CD4-positive, alpha-beta T cell (primary cell): ENCODE measurements at regions not wholly inside any gene's neighbourhood (a gene's known extent, or its start where the extent isn't known, plus 50 kb on each side); places are given as distances from the start of the nearest gene placed in this dataset.

ENCODE experiments used
- ATAC-seq: fragments of 200-7000 bp; cut with Tn5 transposase; one replicate; pipeline ENCODE4 v1.10.0; 2022; ENCODE audit warnings: mild to moderate bottlenecking; ENCODE audit not compliant: poor library complexity
- CTCF ChIA-PET: fragments of 350-600 bp; sonication (Branson Sonifier 250); formaldehyde crosslinking; loops from one replicate; lab custom pipeline; 2021; ENCODE audit warnings: antibody characterized with exemption, inconsistent platforms; lab: Charles Lee
- POLR2A ChIA-PET: fragments of 350-600 bp; sonication (Branson Sonifier 250); formaldehyde crosslinking; loops from one replicate; lab custom pipeline; 2021; ENCODE audit warnings: antibody characterized with exemption, inconsistent platforms; lab: Charles Lee
- DNase-seq, 14 experiments: peaks; one replicate each; pipeline ENCODE4 v3.0.0-alpha.2; 2013 to 2020; ENCODE audit warnings: mixed read lengths in 2 of 14
- H3K27ac ChIP-seq, 2 donors: one replicate each; pipeline versions ENCODE4 v1.5.1 to v1.7.0; 2013; ENCODE audit warnings: low read length in 2 of 2, low read depth in 1 of 2, mild to moderate bottlenecking in 1 of 2
- H3K27me3 ChIP-seq, 2 experiments: 1 replicate in 1 of 2; 2 replicates in 1 of 2; pipeline versions ENCODE4 v1.6.1 to v1.7.0; 2013; ENCODE audit warnings: low read length in 2 of 2, control low read depth in 1 of 2, mild to moderate bottlenecking in 1 of 2, moderate library complexity in 1 of 2; ENCODE audit not compliant: insufficient read depth in 2 of 2, control insufficient read depth in 1 of 2
- H3K36me3 ChIP-seq: one replicate; pipeline ENCODE4 v1.6.1; 2013; ENCODE audit warnings: low read length, control low read depth; ENCODE audit not compliant: insufficient read depth
- H3K4me1 ChIP-seq: one replicate; pipeline ENCODE4 v1.6.1; 2013; ENCODE audit warnings: low read length, control low read depth; ENCODE audit not compliant: insufficient read depth
- H3K4me3 ChIP-seq: one replicate; pipeline ENCODE4 v1.5.1; 2013; ENCODE audit warnings: mild to moderate bottlenecking, low read length, moderate library complexity
- H3K9me3 ChIP-seq, 2 experiments: 1 replicate in 1 of 2; 2 replicates in 1 of 2; pipeline versions ENCODE4 v1.6.1 to v1.7.0; 2013; ENCODE audit warnings: low read length in 2 of 2, mild to moderate bottlenecking in 2 of 2, control low read depth in 1 of 2, moderate library complexity in 1 of 2; ENCODE audit not compliant: control insufficient read depth in 1 of 2, insufficient read depth in 1 of 2
- H3K27ac Mint-ChIP-seq: one replicate; pipeline ENCODE4 v1.8.0; 2020; ENCODE audit warnings: mixed read lengths
- H3K27me3 Mint-ChIP-seq: one replicate; pipeline ENCODE4 v1.8.0; 2021; ENCODE audit warnings: mixed read lengths
- H3K36me3 Mint-ChIP-seq: one replicate; pipeline ENCODE4 v1.8.0; 2021; ENCODE audit warnings: low read depth, mixed read lengths
- H3K4me1 Mint-ChIP-seq: one replicate; pipeline ENCODE4 v1.8.0; 2021; ENCODE audit warnings: low read depth, mixed read lengths
- H3K4me3 Mint-ChIP-seq: one replicate; pipeline ENCODE4 v1.8.0; 2020; ENCODE audit warnings: mild to moderate bottlenecking, mixed read lengths
- H3K9me3 Mint-ChIP-seq: one replicate; pipeline ENCODE4 v1.8.0; 2020; ENCODE audit warnings: mixed read lengths
- intact Hi-C, 2 experiments: fragments of 100-400 bp; cut with DNase I in 1 of 2; cut with micrococcal nuclease in 1 of 2; formaldehyde crosslinking; loops; one replicate each; pipeline versions ENCODE4 v1.15.1 to v1.9.0; 2023 to 2025; cut with DNase I, micrococcal nuclease
- TF ChIP-seq, protein P1 (sequence below): fragments of 200-600 bp; IDR thresholded peaks from one replicate; pipeline ENCODE4 v1.8.0; 2022; ENCODE audit warnings: antibody characterized with exemption, mild to moderate bottlenecking

GRCh38 chr6:15849395-15849794 lies 186.6 kb upstream of the DTNBP1 start:
- ChIA-PET CTCF (no interaction called here), POLR2A (no interaction called here)
- H3K27me3 ChIP-seq: peaks cover 0 to 2% of the 10 kb centered on the region in 2 experiments
- H3K27ac ChIP-seq: no peak overlapping the region
- Mint-ChIP-seq H3K4me3 (no peak overlapping the region), H3K27ac (no peak overlapping the region), H3K36me3 (no peaks in the 10 kb centered on the region), H3K9me3 (no peaks in the 10 kb centered on the region), H3K27me3 (no peaks in the 10 kb centered on the region), H3K4me1 (no peaks in the 10 kb centered on the region)
- H3K9me3 ChIP-seq: no peaks in the 10 kb centered on the region
- ATAC-seq (no peak), DNase-seq (no peak)
- intact Hi-C loops: no loop called here
- no peaks in the 10 kb centered on the region for H3K4me1 ChIP-seq
- TF ChIP-seq, protein P1, sequence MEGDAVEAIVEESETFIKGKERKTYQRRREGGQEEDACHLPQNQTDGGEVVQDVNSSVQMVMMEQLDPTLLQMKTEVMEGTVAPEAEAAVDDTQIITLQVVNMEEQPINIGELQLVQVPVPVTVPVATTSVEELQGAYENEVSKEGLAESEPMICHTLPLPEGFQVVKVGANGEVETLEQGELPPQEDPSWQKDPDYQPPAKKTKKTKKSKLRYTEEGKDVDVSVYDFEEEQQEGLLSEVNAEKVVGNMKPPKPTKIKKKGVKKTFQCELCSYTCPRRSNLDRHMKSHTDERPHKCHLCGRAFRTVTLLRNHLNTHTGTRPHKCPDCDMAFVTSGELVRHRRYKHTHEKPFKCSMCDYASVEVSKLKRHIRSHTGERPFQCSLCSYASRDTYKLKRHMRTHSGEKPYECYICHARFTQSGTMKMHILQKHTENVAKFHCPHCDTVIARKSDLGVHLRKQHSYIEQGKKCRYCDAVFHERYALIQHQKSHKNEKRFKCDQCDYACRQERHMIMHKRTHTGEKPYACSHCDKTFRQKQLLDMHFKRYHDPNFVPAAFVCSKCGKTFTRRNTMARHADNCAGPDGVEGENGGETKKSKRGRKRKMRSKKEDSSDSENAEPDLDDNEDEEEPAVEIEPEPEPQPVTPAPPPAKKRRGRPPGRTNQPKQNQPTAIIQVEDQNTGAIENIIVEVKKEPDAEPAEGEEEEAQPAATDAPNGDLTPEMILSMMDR: no peak
- H3K36me3 ChIP-seq: no peaks in the 10 kb centered on the region
- H3K4me3 ChIP-seq: no peak overlapping the region

- H3K27me3 Mint-ChIP-seq: no peaks in the 10 kb centered on the region
- Histone ChIP-seq H3K36me3 (no peaks in the 10 kb centered on the region), H3K4me3 (no peak overlapping the region), H3K9me3 (no peaks in the 10 kb centered on the region), H3K27me3 (no peaks in the 10 kb centered on the region), H3K4me1 (no peaks in the 10 kb centered on the region), H3K27ac (no peak overlapping the region)
- no peak for DNase-seq
- TF ChIP-seq, protein P1: no peak
- no peak overlapping the region for H3K27ac Mint-ChIP-seq
- H3K9me3 Mint-ChIP-seq: no peaks in the 10 kb centered on the region
- ChIA-PET POLR2A (interaction anchor here (1.2 kb wide), 1 partner anchor 11 kb away, joined by 3 read pairs; no protein-coding TSS in a partner anchor), CTCF (interaction anchor here (1.3 kb wide), 1 partner anchor 20 kb away, joined by 4 read pairs; no protein-coding TSS in a partner anchor)
- ATAC-seq: no peak
- no peaks in the 10 kb centered on the region for H3K36me3 Mint-ChIP-seq
- H3K4me1 Mint-ChIP-seq: no peaks in the 10 kb centered on the region
- intact Hi-C loops: no loop called here
- H3K4me3 Mint-ChIP-seq: no peak overlapping the region
These were observed 182.7 kb upstream of the DTNBP1 start for GRCh38 chr6:15845492-15845891.

GRCh38 chr6:15843764-15844163 lies 180.9 kb upstream of the DTNBP1 start:
- H3K27me3 Mint-ChIP-seq: no peaks in the 10 kb centered on the region
- Histone ChIP-seq H3K27me3 (no peaks in the 10 kb centered on the region), H3K27ac (no peak overlapping the region), H3K9me3 (no peaks in the 10 kb centered on the region), H3K36me3 (no peaks in the 10 kb centered on the region), H3K4me1 (no peaks in the 10 kb centered on the region), H3K4me3 (no peak overlapping the region)
- POLR2A ChIA-PET: no interaction called here
- TF ChIP-seq, protein P1: no peak
- no peak for DNase-seq
- CTCF ChIA-PET: no interaction called here
- H3K4me1 Mint-ChIP-seq: no peaks in the 10 kb centered on the region
- H3K36me3 Mint-ChIP-seq: no peaks in the 10 kb centered on the region
- no peak overlapping the region for H3K4me3 Mint-ChIP-seq
- no peak for ATAC-seq
- no peaks in the 10 kb centered on the region for H3K9me3 Mint-ChIP-seq
- H3K27ac Mint-ChIP-seq: no peak overlapping the region
- intact Hi-C loops: no loop called here
